PC-9 (cell line): ENCODE measurements at regions not wholly inside any gene's neighbourhood (a gene's known extent, or its start where the extent isn't known, plus 50 kb on each side); places are given as distances from the start of the nearest gene placed in this dataset.

ENCODE experiments used
- BruUV-seq: library from RNA; stranded (reverse); fragments of 400-500 nt; replicated peaks from 2 replicates; lab custom pipeline; 2021; lab: Mats Ljungman, UMichigan
- CTCF ChIA-PET: fragments of 300-600 bp; sonication (Branson Sonifier 250); formaldehyde crosslinking; loops from one replicate; lab custom pipeline; 2022; ENCODE audit warnings: antibody characterized with exemption; lab: Charles Lee
- POLR2A ChIA-PET: fragments of 300-600 bp; sonication (Branson Sonifier 250); formaldehyde crosslinking; loops from one replicate; lab custom pipeline; 2022; ENCODE audit warnings: antibody characterized with exemption; ENCODE audit not compliant: unreplicated experiment; lab: Charles Lee
- DNase-seq, 2 experiments: peaks; one replicate each; pipeline versions ENCODE4 v3.0.0 to v3.0.0-alpha.2; 2015 to 2022; ENCODE audit warnings: mixed read lengths in 1 of 2
- H2AFZ ChIP-seq: fragments of 200-600 bp; sonication (generic); 2 replicates; pipeline ENCODE4 v1.8.1; 2017; ENCODE audit warnings: antibody characterized with exemption
- H3F3A ChIP-seq: fragments of 200-600 bp; sonication (generic); 2 replicates; pipeline ENCODE4 v1.8.1; 2017; ENCODE audit warnings: antibody characterized with exemption, mild to moderate bottlenecking, low read depth; ENCODE audit not compliant: insufficient read depth
- H3K27ac ChIP-seq: fragments of 200-600 bp; sonication (generic); 2 replicates; pipeline ENCODE4 v1.6.1; 2016; ENCODE audit warnings: mixed run types
- H3K27me3 ChIP-seq: fragments of 200-600 bp; sonication (generic); 2 replicates; pipeline ENCODE4 v1.6.1; 2016; ENCODE audit warnings: low read depth, mixed run types; ENCODE audit not compliant: insufficient read depth
- H3K36me3 ChIP-seq: fragments of 200-600 bp; sonication (generic); 2 replicates; pipeline ENCODE4 v1.6.1; 2016; ENCODE audit warnings: low read depth, mixed run types
- H3K4me1 ChIP-seq: fragments of 200-600 bp; sonication (generic); replicated peaks from 2 replicates; pipeline ENCODE4 v1.6.1; 2016; ENCODE audit warnings: mixed run types; ENCODE audit not compliant: insufficient read depth
- H3K4me2 ChIP-seq: fragments of 200-600 bp; sonication (generic); 2 replicates; pipeline ENCODE4 v1.6.1; 2017; ENCODE audit warnings: mixed run types
- H3K4me3 ChIP-seq: fragments of 200-600 bp; sonication (generic); 2 replicates; pipeline ENCODE4 v1.6.1; 2016; ENCODE audit warnings: mixed run types
- H3K79me2 ChIP-seq: fragments of 200-600 bp; sonication (generic); 2 replicates; pipeline ENCODE4 v1.6.1; 2017; ENCODE audit warnings: low read depth, mixed run types
- H3K9me2 ChIP-seq: fragments of 200-600 bp; sonication (generic); 2 replicates; pipeline ENCODE4 v1.8.1; 2017; ENCODE audit warnings: mild to moderate bottlenecking; ENCODE audit not compliant: insufficient read depth
- H3K9me3 ChIP-seq: fragments of 200-600 bp; sonication (generic); 2 replicates; pipeline ENCODE4 v1.8.1; 2016; ENCODE audit warnings: low read depth; ENCODE audit not compliant: insufficient read depth
- H4K20me1 ChIP-seq: fragments of 200-600 bp; sonication (generic); 2 replicates; pipeline ENCODE4 v1.8.1; 2017; ENCODE audit not compliant: insufficient read depth
- CTCF ChIP-seq: fragments of 200-600 bp; sonication (generic); conservative IDR thresholded peaks from 2 replicates; pipeline ENCODE4 v1.6.1; 2017; ENCODE audit warnings: mixed run types, antibody characterized with exemption, mild to moderate bottlenecking, moderate library complexity
- EZH2 ChIP-seq: fragments of 200-600 bp; sonication (generic); IDR thresholded peaks from 2 replicates; pipeline ENCODE4 v1.8.0; 2017; ENCODE audit warnings: antibody characterized with exemption, low read depth
- intact Hi-C: fragments of 100-400 bp; cut with micrococcal nuclease; formaldehyde crosslinking; loops from one replicate; pipeline ENCODE4 v1.10.0; 2022; ENCODE audit not compliant: unreplicated experiment

DNA sequence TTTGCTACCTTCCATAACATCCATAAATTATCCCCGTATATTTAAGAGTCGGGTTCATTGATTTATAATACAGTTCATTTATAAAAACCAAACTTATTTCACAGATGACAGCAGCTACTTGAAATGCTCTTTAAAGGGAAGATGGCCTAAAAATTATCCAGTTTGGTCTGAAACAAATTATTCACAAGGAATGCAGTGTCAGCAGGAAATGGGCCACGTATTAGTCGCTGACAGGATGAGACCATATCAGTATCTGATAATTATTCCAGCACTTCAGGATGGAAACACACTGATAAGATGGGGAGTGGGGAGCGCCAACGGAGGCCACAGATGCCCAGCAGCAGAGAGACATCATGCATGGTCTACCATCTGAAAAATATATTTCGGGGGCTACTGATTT is 60.5 kb upstream of the TMEM132D start:
- no TSS peak for BruUV-seq
- CTCF ChIA-PET, result no interaction called here
- Histone ChIP-seq H2AFZ (no peak overlapping the region), H3K4me3 (no peak overlapping the region), H3K79me2 (no peaks in the 10 kb centered on the region), H3K9me2 (no peaks in the 10 kb centered on the region), H3K27ac (no peak overlapping the region), H3K36me3 (no peaks in the 10 kb centered on the region), H3K4me1 (no peaks in the 10 kb centered on the region), H3K9me3 (no peaks in the 10 kb centered on the region), H4K20me1 (no peaks in the 10 kb centered on the region), H3F3A (no peaks in the 10 kb centered on the region), H3K4me2 (no peak overlapping the region), H3K27me3 (no peaks in the 10 kb centered on the region; the same call in 1 of the 2 replicates)
- no peak for TF ChIP-seq CTCF
- TF ChIP-seq EZH2, result no peak
- POLR2A ChIA-PET, result no interaction called here
- intact Hi-C loops, result no loop called here
- no peak for DNase-seq

GRCh38 chr12:129964826-129965457 is 61.1 kb upstream of the TMEM132D start:
- no peaks in the 10 kb centered on the region for H4K20me1 ChIP-seq
- no peaks in the 10 kb centered on the region for H3K9me2 ChIP-seq
- no peak for TF ChIP-seq CTCF
- TF ChIP-seq EZH2, result no peak
- no peaks in the 10 kb centered on the region for H3K9me3 ChIP-seq
- H3K79me2 ChIP-seq, result no peaks in the 10 kb centered on the region
- intact Hi-C loops, result no loop called here
- BruUV-seq, result no TSS peak
- H3K36me3 ChIP-seq, result no peaks in the 10 kb centered on the region
- H3K4me2 ChIP-seq, result no peak overlapping the region
- H3F3A ChIP-seq, result no peaks in the 10 kb centered on the region
- H3K27me3 ChIP-seq, result peaks cover under 1% of the 10 kb centered on the region; the same call in 1 of the 2 replicates
- no peak for DNase-seq
- POLR2A ChIA-PET, result no interaction called here
- no peaks in the 10 kb centered on the region for H3K4me1 ChIP-seq
- CTCF ChIA-PET, result no interaction called here
- no peak overlapping the region for H2AFZ ChIP-seq
- no peak overlapping the region for H3K27ac ChIP-seq
- no peak overlapping the region for H3K4me3 ChIP-seq

- ChIA-PET CTCF (no interaction called here), POLR2A (no interaction called here)
- no peak overlapping the region for H3K27ac ChIP-seq
- H4K20me1 ChIP-seq, result no peaks in the 10 kb centered on the region
- no peak overlapping the region for H3K4me2 ChIP-seq
- H3F3A ChIP-seq, result no peaks in the 10 kb centered on the region
- BruUV-seq, result no TSS peak
- DNase-seq, result no peak
- H3K79me2 ChIP-seq, result no peaks in the 10 kb centered on the region
- no peaks in the 10 kb centered on the region for H3K4me1 ChIP-seq
- no peaks in the 10 kb centered on the region for H3K9me3 ChIP-seq
- H3K4me3 ChIP-seq, result no peak overlapping the region
- no peak overlapping the region for H2AFZ ChIP-seq
- H3K27me3 ChIP-seq, result peaks cover 7% of the 10 kb centered on the region; the same call in 1 of the 2 replicates
- intact Hi-C loops, result no loop called here
- H3K9me2 ChIP-seq, result no peaks in the 10 kb centered on the region
- TF ChIP-seq EZH2, result no peak
- H3K36me3 ChIP-seq, result no peaks in the 10 kb centered on the region
Measured at GRCh38 chr12:129966146-129966995, 62.5 kb upstream of the TMEM132D start.
